Body of pancreas (tissue), 4 donors: ENCODE measurements at regions not wholly inside any gene's neighbourhood (a gene's known extent, or its start where the extent isn't known, plus 50 kb on each side); places are given as distances from the start of the nearest gene placed in this dataset.

Experiments
- CTCF ChIP-seq, 7 experiments: fragments of 450-650 bp in 4 of 7; fragments of 200-600 bp in 3 of 7; sonication (generic) in 3 of 7; IDR thresholded peaks; one replicate each; pipeline ENCODE4 v1.5.1; 2016 to 2019; ENCODE audit warnings: antibody characterized with exemption in 7 of 7
- POLR2A ChIP-seq, 3 donors: fragments of 450-650 bp; IDR thresholded peaks; one replicate each; pipeline ENCODE4 v1.6.1; 2016; ENCODE audit warnings: antibody characterized with exemption in 3 of 3, mild to moderate bottlenecking in 2 of 3

GRCh38 chr17:5915337-5915736 is 154.8 kb upstream of the WSCD1 start:
- no peak for TF ChIP-seq POLR2A (IDR thresholded peaks at IDR 0.05)
- TF ChIP-seq CTCF (IDR thresholded peaks at IDR 0.05), result no peak
